Kidney glomerular epithelial cell (primary cell): ENCODE measurements at regions not wholly inside any gene's neighbourhood (a gene's known extent, or its start where the extent isn't known, plus 50 kb on each side); places are given as distances from the start of the nearest gene placed in this dataset.
A peak's percentile ranks its signal among the peaks of the same experiment; 100 is the strongest.

Source experiments
- DNase-seq: peaks from one replicate; lab custom pipeline; 2025; lab: John Stamatoyannopoulos, UW

GRCh38 chr18:55166260-55166598, 207.0 kb upstream of the CCDC68 start:
- DNase-seq = no peak

GRCh38 chr18:55163550-55163949, 204.3 kb upstream of the CCDC68 start:
- no peak for DNase-seq

- DNase-seq = no peak
These were observed 202.7 kb upstream of the CCDC68 start for GRCh38 chr18:55161916-55162315.

- DNase-seq = no peak
These were observed 199.8 kb upstream of the CCDC68 start for GRCh38 chr18:55159027-55159426.

GRCh38 chr18:55158570-55158969, 199.3 kb upstream of the CCDC68 start:
- DNase-seq = no peak

GRCh38 chr18:55153346-55153745, 194.1 kb upstream of the CCDC68 start:
- no peak for DNase-seq

GRCh38 chr18:55152801-55153200, 193.5 kb upstream of the CCDC68 start:
- no peak for DNase-seq

- no peak for DNase-seq
These were observed 190.7 kb upstream of the CCDC68 start for GRCh38 chr18:55149994-55150393.

GRCh38 chr18:55147791-55148190, 188.5 kb upstream of the CCDC68 start:
- no peak for DNase-seq

- DNase-seq = no peak
These were observed 185.1 kb upstream of the CCDC68 start for GRCh38 chr18:55144193-55144930.

- no peak for DNase-seq
These were observed 183.1 kb upstream of the CCDC68 start for GRCh38 chr18:55142410-55142809.

- no peak for DNase-seq
These were observed 182.1 kb upstream of the CCDC68 start for GRCh38 chr18:55141318-55141717.

GRCh38 chr18:55139836-55140235, 180.6 kb upstream of the CCDC68 start:
- DNase-seq = no peak

GRCh38 chr18:55139307-55139706, 180.0 kb upstream of the CCDC68 start:
- no peak for DNase-seq

- DNase-seq = no peak
These were observed 179.1 kb upstream of the CCDC68 start for GRCh38 chr18:55138401-55138800.

GRCh38 chr18:55137602-55138001, 178.3 kb upstream of the CCDC68 start:
- no peak for DNase-seq

- peak; percentile 20 for DNase-seq
These were observed 177.6 kb upstream of the CCDC68 start for GRCh38 chr18:55136864-55137263.

- DNase-seq = no peak
These were observed 177.0 kb upstream of the CCDC68 start for GRCh38 chr18:55136258-55136657.

- DNase-seq = no peak
These were observed 174.1 kb upstream of the CCDC68 start for GRCh38 chr18:55133378-55133777.

- DNase-seq = no peak
These were observed 169.2 kb upstream of the CCDC68 start for GRCh38 chr18:55128437-55128836.

- DNase-seq = no peak
These were observed 165.0 kb upstream of the CCDC68 start for GRCh38 chr18:55124078-55124763.

GRCh38 chr18:55123361-55123760, 164.1 kb upstream of the CCDC68 start:
- DNase-seq = no peak

GRCh38 chr18:55121397-55122170, 162.3 kb upstream of the CCDC68 start:
- DNase-seq = no peak
